ENCODE measurements at regions not wholly inside any gene's neighbourhood (a gene's known extent, or its start where the extent isn't known, plus 50 kb on each side); places are given as distances from the start of the nearest gene placed in this dataset.

DNA sequence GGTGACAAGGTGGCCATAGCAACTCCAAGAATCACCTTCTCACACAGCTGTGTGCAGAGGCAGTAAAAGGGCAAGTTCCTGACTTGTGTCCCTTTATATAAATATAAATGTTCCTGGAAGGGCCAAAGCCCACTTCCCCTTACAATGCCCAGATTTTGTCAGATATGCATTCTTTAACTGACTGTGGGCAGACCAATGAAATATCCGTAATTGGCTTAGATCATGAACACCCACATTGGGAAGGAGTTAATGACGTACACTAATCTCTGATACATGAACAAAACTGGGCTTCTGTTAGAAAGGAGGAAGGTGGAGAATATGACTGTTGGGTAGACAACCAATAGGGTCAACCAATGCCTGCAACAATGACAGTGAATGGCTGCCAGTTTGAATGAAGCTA lies 397.2 kb upstream of the CLINT1 start:
- TF ChIP-seq, protein P1, sequence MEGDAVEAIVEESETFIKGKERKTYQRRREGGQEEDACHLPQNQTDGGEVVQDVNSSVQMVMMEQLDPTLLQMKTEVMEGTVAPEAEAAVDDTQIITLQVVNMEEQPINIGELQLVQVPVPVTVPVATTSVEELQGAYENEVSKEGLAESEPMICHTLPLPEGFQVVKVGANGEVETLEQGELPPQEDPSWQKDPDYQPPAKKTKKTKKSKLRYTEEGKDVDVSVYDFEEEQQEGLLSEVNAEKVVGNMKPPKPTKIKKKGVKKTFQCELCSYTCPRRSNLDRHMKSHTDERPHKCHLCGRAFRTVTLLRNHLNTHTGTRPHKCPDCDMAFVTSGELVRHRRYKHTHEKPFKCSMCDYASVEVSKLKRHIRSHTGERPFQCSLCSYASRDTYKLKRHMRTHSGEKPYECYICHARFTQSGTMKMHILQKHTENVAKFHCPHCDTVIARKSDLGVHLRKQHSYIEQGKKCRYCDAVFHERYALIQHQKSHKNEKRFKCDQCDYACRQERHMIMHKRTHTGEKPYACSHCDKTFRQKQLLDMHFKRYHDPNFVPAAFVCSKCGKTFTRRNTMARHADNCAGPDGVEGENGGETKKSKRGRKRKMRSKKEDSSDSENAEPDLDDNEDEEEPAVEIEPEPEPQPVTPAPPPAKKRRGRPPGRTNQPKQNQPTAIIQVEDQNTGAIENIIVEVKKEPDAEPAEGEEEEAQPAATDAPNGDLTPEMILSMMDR (IDR thresholded peaks at IDR 0.05; ENCODE audit: poor library complexity) = no peak
- TF ChIP-seq EZH2phosphoT487 (IDR thresholded peaks at IDR 0.05; ENCODE audit: low read depth, severe bottlenecking, unreplicated experiment) = no peak
- no peak for TF ChIP-seq EZH2 (IDR thresholded peaks at IDR 0.05; ENCODE audit: borderline replicate concordance)
